ENCODE measurements at regions not wholly inside any gene's neighbourhood (a gene's known extent, or its start where the extent isn't known, plus 50 kb on each side); places are given as distances from the start of the nearest gene placed in this dataset.

GRCh38 chr5:89067362-89067761 is 184.4 kb upstream of the MEF2C start:
- no peaks in the 10 kb centered on the region for H3K27me3 ChIP-seq
- H3K4me1 ChIP-seq = no peaks in the 10 kb centered on the region
- WGBS = 96% methylated on average over 3 of the region's 3 CpGs
- H3K4me3 ChIP-seq = no peak overlapping the region
- no peak for DNase-seq (ENCODE audit: extremely low spot score)
- H3K27ac ChIP-seq (replicated peaks in 1 of 4) = no peak overlapping the region
- no peaks in the 10 kb centered on the region for H3K9me3 ChIP-seq
- intact Hi-C loops (cut with DNase I) = no loop called here
- TF ChIP-seq EP300 (IDR thresholded peaks at IDR 0.05) = no peak
- TF ChIP-seq POLR2A (IDR thresholded peaks at IDR 0.05; ENCODE audit: low read depth) = no peak
- TF ChIP-seq POLR2AphosphoS5 (IDR thresholded peaks at IDR 0.05) = no peak
- TF ChIP-seq CTCF (IDR thresholded peaks at IDR 0.05) = no peak
- no peaks in the 10 kb centered on the region for H3K36me3 ChIP-seq

- WGBS = 100% methylated on average over 3 of the region's 3 CpGs
- H3K27me3 ChIP-seq = no peaks in the 10 kb centered on the region
- no peak overlapping the region for H3K27ac ChIP-seq (replicated peaks in 1 of 4)
- H3K4me1 ChIP-seq = no peaks in the 10 kb centered on the region
- H3K36me3 ChIP-seq = no peaks in the 10 kb centered on the region
- DNase-seq (ENCODE audit: extremely low spot score) = no peak
- no peaks in the 10 kb centered on the region for H3K9me3 ChIP-seq
- TF ChIP-seq POLR2A (IDR thresholded peaks at IDR 0.05; ENCODE audit: low read depth) = no peak
- no peak for TF ChIP-seq CTCF (IDR thresholded peaks at IDR 0.05)
- TF ChIP-seq EP300 (IDR thresholded peaks at IDR 0.05) = no peak
- TF ChIP-seq POLR2AphosphoS5 (IDR thresholded peaks at IDR 0.05) = no peak
- no peak overlapping the region for H3K4me3 ChIP-seq
- intact Hi-C loops (cut with DNase I) = no loop called here
Measured at GRCh38 chr5:89065919-89066318, 182.9 kb upstream of the MEF2C start.

- no peak overlapping the region for H3K4me3 ChIP-seq
- no peaks in the 10 kb centered on the region for H3K4me1 ChIP-seq
- H3K27ac ChIP-seq (replicated peaks in 1 of 4) = no peak overlapping the region
- no peak for DNase-seq (ENCODE audit: extremely low spot score)
- H3K36me3 ChIP-seq = no peaks in the 10 kb centered on the region
- intact Hi-C loops (cut with DNase I) = no loop called here
- 69% methylated on average over 4 of the region's 4 CpGs for WGBS
- H3K27me3 ChIP-seq = no peaks in the 10 kb centered on the region
- H3K9me3 ChIP-seq = no peaks in the 10 kb centered on the region
- TF ChIP-seq CTCF (IDR thresholded peaks at IDR 0.05) (no peak), EP300 (IDR thresholded peaks at IDR 0.05) (no peak), POLR2AphosphoS5 (IDR thresholded peaks at IDR 0.05) (no peak), POLR2A (IDR thresholded peaks at IDR 0.05; ENCODE audit: low read depth) (no peak)
Measured at GRCh38 chr5:89064736-89065135, 181.8 kb upstream of the MEF2C start.

- TF ChIP-seq EP300 (IDR thresholded peaks at IDR 0.05) (no peak), POLR2AphosphoS5 (IDR thresholded peaks at IDR 0.05) (no peak), POLR2A (IDR thresholded peaks at IDR 0.05; ENCODE audit: low read depth) (no peak), CTCF (IDR thresholded peaks at IDR 0.05) (no peak)
- no peaks in the 10 kb centered on the region for H3K36me3 ChIP-seq
- no peaks in the 10 kb centered on the region for H3K4me1 ChIP-seq
- H3K27me3 ChIP-seq = no peaks in the 10 kb centered on the region
- no peak overlapping the region for H3K4me3 ChIP-seq
- WGBS = 87% methylated on average over 1 of the region's 1 CpG
- no peak for DNase-seq (ENCODE audit: extremely low spot score)
- no peaks in the 10 kb centered on the region for H3K9me3 ChIP-seq
- intact Hi-C loops (cut with DNase I) = no loop called here
- H3K27ac ChIP-seq (replicated peaks in 1 of 4) = no peak overlapping the region
Measured at GRCh38 chr5:89064054-89064453, 181.1 kb upstream of the MEF2C start.

GRCh38 chr5:89060768-89061167 is 177.8 kb upstream of the MEF2C start:
- TF ChIP-seq POLR2AphosphoS5 (IDR thresholded peaks at IDR 0.05) = no peak
- no peak for TF ChIP-seq CTCF (IDR thresholded peaks at IDR 0.05)
- no peak for TF ChIP-seq EP300 (IDR thresholded peaks at IDR 0.05)
- no peak for TF ChIP-seq POLR2A (IDR thresholded peaks at IDR 0.05; ENCODE audit: low read depth)
- H3K4me3 ChIP-seq = no peak overlapping the region
- H3K27ac ChIP-seq (replicated peaks in 1 of 4) = no peak overlapping the region
- no peaks in the 10 kb centered on the region for H3K27me3 ChIP-seq
- H3K9me3 ChIP-seq = no peaks in the 10 kb centered on the region
- WGBS = 88% methylated on average over 2 of the region's 2 CpGs
- no peaks in the 10 kb centered on the region for H3K36me3 ChIP-seq
- no peaks in the 10 kb centered on the region for H3K4me1 ChIP-seq
- no peak for DNase-seq (ENCODE audit: extremely low spot score)
- intact Hi-C loops (cut with DNase I) = no loop called here

Measured in esophagus muscularis mucosa (tissue), 4 donors.